GM18519 (cell line): ENCODE measurements at regions not wholly inside any gene's neighbourhood (a gene's known extent, or its start where the extent isn't known, plus 50 kb on each side); places are given as distances from the start of the nearest gene placed in this dataset.
"Not testable (repeated sequence)": the region's sequence is repeated elsewhere in the genome, so short reads cannot be mapped to it uniquely, and the experiment has no call there.

Source experiments
- ATAC-seq: cut with Tn5 transposase; IDR thresholded peaks from one replicate; pipeline ENCODE4 v1.9.1; 2021; ENCODE audit warnings: mild to moderate bottlenecking, moderate library complexity; ENCODE audit not compliant: unreplicated experiment, low FRiP score

DNA sequence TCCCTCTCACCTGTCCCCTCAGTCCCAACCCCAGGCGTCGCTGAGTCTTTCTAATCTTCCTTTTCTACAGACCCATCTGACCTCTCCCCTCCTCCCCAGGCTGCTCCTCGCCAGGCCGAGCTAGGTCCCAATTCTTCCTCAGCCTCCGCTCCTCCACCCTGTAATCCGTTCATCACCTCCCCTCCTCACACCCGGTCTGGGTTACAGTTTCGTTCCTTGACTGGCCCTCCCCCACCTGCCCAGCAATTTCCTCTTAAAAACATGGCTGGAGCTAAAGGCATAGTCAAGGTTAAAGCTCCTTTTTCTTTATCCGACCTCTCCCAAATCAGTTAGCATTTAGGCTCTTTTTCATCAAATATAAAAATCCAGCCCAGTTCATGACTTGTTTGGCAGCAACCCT, 262.0 kb downstream of the SMARCA2 start:
- not testable (repeated sequence) for ATAC-seq

DNA sequence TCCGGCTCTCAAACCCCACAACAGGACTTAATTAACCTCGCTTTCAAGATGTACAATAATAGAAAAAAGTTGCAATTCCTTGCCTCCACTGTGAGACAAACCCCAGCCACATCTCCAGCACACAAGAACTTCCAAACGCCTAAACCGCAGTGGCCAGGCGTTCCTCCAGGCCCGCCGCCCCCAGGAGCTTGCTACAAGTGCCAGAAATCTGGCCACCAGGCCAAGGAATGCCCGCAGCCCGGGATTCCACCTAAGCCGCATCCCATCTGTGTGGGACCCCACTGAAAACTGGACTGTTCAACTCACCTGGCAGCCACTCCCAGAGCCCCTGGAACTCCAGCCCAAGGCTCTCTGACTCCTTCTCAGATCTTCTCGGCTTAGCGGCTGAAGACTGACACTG, 262.5 kb downstream of the SMARCA2 start:
- ATAC-seq: not testable (repeated sequence)

DNA sequence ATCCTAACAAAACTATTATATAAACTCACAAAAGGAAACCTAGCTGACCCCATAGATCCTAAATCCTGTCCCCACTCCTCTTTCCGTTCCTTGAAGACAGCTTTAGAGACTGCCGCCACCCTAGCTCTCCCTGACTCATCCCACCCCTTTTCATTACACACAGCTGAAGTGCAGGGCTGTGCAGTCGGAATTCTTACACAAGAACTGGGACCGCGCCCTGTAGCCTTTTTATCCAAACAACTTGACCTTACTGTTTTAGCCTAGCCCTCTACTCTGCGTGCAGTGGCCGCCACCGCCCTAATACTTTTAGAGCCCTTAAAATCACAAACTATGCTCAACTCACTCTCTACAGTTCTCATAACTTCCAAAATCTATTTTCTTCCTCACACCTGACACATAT, 264.0 kb downstream of the SMARCA2 start:
- ATAC-seq: not testable (repeated sequence)

DNA sequence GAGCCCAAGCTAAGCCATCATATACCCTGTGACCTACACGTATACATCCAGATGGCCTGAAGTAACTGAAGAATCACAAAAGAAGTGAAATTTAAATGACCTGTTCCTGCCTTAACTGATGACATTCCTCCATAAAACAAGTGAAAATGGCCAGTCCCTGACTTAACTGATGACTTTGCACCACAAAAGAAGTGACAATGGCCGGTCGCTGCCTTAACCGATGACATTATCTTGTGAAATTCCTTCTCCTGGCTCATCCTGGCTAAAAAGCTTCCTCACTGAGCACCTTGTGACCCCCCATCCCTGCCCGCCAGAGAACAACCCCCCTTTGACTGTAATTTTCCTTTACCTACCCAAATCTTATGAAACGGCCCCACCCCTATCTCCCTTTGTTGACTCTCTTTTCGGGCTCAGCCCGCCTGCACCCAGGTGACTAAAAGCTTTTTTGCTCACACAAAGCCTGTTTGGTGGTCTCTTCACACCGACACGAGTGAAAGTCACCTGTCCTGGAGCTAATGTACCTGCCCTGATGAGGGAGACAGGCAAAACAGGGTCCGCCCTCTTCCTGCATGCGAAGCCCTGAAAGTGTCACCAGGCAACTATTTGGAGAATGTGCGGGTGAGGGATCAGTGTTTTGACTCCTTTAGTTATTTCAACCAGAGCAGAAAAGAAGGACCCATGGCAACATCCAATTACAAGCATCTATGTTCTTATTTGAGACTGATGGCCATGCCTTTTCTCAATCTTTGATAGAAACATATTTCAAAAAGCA, 266.1 kb downstream of the SMARCA2 start:
- no peak for ATAC-seq

DNA sequence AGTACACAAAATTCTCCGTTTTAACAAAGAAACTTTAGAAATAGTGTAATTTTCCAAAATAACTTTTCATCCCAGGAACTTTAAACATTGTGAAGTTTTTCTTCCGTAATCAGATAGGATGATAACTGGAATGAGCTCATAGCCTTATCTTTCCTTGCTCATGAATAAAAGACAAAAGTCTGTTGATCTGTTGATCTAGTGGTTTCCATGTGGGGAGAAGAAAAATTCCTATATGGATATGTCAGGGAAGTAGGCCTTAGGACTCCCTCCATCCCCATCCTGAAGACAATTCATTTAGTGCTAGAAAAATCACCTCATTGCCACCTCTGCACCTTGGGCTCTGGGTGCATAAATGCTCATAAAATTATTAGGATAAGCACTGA, 266.6 kb downstream of the SMARCA2 start:
- ATAC-seq: no peak

DNA sequence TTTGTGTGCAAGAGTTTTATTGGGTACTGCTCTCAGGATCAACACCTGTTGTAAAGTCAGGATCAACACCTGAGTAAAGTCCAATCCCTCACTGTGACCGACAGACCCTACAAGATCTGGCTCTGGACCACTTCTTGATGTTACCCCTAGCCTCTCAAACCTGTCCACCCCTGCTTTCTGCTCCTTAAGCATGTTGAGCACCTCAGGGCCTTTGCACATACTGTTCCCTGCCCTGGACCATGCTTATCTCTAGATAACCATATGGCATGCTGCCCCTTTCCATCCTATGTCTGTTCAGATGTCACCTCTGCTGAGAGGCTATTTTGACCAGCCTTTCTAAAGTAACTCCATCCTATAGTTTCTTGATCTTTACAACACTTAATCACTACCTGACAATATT, 269.6 kb downstream of the SMARCA2 start:
- ATAC-seq: no peak

DNA sequence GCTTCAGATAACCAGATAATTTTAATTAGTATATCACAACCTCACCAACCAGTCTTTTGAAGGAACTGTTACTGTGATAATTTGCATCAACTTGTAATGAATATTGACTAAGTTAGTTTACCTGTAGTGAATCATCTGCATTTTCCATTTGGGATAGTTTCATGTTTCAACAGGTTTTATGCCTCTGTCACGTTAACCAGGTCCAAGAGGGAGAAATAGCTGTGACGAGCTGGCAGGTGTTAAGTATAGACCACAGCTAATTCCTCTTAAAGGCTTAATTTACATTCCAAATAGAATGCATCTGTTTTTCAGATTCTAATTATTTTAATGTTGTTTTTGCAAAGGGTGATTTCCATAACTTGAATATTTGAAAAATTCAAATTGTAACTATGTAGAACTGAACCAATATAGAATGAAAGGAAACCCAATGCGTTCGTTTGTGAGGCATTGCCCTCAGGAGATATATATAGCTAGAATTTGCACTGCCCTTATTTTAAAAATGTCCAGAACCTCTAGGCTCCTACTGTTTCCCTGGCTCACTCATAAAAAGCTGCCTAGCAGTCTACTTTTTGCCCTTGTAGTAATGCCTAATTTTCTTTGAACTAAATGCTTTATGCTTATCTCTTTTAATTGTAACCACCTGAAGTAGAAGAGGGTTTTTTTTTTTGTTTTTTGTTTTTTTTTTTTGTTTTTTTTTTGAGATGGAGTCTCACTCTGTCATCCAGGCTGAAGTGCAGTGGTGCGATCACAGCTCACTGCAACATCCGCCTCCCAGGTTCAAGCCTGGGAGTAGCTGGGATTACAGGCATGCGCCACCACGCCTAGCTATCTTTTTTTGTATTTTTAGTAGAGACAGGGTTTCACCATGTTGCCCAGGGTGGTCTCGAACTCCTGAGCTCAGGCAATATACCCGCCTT, 270.5 kb downstream of the SMARCA2 start:
- ATAC-seq: no peak

DNA sequence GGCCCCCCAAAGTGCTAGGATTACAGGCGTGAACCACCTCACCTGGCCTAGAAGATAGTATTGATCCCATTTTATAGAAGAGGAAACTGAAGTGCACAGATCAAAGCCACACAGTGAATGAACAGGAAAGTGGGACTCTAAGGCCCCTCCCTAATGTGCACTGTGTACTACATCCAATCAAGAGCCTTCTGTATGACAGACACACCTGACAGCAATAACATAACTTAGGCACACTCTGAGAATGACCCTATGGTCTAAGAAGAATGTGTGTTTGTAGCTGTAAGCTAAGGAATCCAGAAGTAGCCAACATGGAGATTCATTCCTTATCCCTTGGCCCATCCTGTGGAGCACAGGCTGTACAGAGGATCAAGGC, 271.2 kb downstream of the SMARCA2 start:
- ATAC-seq: no peak

DNA sequence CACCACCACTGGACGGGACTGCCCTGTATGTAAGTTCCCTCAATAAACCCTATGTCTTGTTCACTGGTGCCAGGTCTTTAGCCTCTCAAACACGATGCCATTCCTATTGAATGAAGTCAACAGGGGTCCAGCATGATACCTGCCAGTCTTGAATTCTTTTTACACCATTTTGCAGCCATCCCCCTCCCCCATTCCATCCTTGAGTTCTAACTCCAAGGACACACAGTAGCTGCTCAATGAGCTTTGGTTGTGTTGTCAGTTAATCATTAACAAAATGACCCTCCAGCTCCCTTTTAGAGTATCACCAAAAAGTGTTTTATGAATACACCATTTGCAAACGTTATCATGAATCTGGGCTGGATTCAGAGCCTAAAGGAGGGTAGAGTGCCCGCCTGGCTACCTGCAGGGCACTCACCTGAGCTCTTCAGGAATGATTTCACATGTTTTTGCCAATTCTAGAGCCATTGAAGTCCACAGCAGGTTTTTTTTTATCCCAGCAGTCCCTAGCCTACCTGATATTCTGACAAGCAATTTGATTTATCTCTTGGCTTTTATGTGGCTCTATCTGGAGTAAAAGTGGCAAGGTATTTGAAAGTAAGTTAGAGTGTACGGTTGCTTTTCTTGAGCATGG, 271.8 kb downstream of the SMARCA2 start:
- ATAC-seq: no peak

DNA sequence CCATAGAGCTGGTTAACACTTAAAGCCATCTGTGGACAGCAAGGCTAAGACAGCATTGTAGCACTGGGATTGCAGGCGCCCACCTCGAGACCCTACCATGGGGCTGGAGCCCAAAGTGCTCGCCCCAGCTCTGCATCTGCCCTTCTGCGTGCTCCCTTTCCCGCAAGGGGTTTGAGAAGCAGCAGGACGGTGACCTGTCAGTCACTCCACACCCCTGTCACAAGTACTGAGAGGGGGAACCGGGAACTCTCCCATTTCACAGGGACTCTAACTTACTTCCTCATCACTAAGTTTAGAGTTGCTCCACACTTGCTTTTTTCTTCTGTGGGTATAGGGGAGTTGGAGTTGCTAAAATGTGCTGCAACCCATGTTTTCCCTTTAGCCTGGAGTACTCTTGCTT, 273.2 kb downstream of the SMARCA2 start:
- ATAC-seq: no peak

DNA sequence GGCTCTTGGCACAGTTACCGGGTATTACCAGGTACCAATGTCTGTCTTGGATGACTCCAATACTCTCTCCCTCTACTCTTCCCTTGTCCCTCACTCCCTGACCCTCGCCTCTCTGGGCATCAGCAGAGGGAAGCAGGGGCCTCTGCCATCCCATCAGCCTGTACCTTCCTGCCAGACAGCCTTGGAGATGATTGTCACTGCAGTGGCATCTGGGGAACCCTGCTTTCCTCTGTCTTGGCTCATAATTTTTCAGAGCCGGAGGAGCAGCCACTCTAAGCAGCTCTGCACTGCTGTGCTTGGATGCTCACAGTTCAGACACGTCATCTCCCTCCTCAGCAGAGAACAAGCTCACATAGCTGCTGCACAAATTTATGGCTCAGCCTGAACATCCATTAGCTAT, 274.1 kb downstream of the SMARCA2 start:
- no peak for ATAC-seq

DNA sequence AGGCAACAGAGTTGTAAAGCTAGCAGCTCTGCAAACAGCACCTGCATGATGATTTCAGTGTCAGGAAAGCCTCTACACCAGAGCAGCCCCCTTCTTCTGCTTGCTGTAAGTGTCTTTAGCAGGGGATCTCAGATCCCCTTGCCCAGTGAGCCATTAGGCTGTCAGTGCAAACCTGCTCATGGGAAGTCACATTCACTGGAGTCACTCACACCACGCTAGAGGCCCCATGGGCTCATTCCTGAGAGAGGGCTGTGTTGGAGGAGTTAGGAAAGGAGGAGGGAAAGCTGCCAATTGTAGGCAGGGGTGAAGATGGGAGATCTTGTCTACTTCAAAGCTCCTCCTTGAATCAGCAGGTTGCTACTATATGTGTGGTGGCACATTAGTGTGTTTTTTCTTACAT, 275.2 kb downstream of the SMARCA2 start:
- no peak for ATAC-seq

DNA sequence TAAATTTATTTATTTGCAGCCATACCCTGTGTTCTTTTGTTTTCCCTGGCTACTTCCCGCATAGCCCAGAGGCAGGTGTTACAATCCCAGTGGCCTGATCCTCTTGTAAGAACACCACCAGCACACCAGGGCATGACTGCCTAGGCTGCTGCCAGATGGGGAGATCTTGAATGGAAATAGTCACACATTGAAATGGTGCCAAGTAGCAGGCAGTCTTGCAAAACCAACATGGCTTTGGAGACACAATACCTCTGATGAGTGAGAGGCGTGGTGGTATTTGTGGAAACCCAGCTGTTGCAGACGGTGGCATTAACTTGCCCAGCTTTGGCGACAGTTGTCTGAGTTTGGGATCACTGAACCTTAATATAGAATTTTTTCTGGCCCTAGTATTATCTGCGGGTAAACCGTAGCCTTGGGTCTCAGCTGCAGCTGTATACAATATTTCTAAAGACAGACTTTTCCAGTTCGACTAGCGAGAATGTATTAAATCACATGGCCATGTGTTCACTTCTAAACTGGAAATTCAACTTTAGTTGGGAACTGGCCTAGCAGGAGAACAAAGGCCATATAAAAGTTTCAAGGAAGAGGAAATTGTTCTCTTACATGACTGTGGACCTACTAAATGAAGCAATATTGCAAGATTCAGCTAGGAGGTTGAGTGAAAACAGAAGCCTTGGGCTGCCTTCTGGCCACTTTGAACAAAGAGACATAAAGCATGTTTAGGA, 277.0 kb downstream of the SMARCA2 start:
- no peak for ATAC-seq

DNA sequence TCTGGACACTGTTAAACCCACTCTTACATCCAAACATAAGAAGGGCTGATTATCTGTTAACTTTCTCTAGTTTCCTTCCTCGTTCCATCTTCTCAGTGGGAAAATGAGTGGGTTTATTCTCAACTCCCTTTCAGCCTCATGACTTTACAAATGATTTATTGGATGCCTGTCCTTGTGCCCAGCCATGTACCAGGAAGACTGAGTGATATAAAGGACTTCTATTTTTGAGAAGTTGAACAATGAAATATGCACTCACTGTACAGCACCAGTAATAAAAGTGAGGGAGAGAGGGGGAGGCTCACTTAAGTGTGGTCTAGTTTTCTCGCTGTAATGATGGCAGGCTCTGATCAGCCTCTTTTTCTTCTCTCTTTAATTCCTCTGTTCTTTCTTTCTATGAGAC, 277.6 kb downstream of the SMARCA2 start:
- ATAC-seq: no peak

DNA sequence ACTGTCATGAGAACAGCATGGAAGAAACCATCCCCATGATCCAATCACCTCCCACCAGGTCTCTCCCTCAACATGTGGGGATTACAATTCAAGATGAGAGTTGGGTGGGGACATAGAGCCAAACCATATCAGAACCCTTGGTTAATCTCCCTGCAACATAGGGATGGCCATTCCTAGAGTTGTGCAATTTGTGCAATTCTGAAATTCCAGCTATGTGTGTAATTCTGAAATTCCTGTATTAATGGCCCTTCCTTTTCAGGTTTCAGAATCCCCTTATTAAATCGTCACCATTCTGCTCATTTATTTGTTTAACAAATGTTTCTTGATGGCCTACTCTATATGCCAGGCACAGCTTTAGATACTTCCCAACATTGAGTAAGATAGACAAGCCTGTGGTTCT, 282.6 kb downstream of the SMARCA2 start:
- no peak for ATAC-seq

DNA sequence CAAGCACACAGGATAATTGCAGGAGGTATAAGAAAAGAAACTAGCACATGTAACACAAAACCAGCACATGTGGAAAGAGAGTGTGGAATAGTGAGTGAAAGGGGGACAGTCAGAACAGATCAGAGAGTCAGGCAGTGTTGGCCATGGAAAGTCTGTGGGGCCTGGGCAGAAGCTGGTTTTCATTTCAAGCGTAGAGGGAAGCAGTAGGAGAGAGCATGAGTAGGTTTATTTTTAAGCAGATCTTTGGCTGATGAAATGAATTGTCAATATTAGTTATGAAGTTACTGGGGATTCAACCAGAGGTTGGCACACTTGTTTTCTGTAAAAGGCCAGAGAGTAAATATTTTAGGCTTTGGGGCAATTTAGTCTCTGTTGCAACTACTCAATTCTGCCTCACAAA, 283.1 kb downstream of the SMARCA2 start:
- no peak for ATAC-seq

DNA sequence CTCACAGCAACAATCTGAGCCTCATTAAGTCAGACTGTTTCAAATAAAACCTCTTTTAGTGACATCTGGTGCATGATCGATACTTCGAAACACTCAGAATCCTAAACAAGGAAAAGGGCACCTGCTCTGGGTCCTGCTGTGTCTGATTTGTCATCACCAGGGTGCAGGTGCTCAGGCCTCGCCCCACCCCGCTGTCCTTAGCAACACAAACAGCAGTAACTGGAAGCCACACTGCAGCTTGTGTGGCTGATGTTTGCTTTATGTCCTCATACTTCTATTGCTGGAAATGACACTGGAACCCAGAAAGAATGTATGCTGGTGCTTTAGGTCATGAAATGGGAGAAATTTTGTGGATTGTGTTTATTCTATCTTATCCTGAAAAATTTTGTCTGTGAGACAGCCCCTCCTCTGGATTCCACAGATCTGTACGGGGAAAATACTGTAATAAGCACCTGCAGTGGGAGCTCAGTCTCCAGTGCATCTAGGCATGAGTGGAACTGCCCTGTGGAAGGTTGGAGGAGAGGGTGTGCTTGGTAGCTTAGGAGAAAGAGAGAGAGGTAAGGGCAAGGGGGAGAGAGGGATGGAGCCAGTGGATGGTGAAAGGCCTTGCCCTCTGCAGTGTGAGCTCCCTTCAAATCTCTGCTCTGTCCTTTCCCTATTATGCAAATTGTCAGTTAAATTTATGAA, 284.2 kb downstream of the SMARCA2 start:
- ATAC-seq: no peak

DNA sequence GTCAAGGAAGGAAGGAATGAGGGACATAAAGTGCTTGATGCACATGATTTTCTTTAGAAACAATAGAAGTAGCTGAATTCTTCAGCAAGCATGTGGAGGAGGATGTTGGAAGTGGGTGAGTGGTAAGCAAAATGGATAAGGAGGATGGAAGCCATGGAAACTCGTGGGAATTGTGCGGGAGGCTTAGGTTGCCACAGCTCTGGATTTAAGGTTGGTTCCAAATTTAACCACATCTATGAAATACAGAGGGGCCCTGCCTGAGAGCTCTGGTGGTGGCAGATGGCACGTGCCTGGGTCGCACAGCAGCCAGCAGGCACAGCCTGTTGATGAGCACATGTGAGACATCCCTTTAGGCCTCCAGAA, 284.7 kb downstream of the SMARCA2 start:
- no peak for ATAC-seq

DNA sequence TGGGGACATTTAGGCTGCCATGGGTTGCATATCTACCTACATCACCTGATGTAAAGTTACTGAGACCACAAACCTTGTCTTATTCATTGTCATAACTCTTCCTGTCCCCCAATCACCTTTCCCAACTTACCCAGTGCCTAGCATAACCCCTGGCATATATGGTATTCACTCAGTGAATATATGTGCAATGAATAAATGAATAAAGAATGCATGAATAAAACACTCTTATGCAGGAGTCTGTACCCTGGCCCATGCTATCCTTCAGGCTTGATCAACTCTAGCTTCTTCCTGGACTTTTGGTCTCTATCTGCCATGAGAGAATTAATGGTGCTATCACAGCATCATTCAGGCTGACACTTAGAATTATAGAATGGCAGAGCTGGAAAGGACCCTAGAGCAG, 285.2 kb downstream of the SMARCA2 start:
- ATAC-seq: no peak

DNA sequence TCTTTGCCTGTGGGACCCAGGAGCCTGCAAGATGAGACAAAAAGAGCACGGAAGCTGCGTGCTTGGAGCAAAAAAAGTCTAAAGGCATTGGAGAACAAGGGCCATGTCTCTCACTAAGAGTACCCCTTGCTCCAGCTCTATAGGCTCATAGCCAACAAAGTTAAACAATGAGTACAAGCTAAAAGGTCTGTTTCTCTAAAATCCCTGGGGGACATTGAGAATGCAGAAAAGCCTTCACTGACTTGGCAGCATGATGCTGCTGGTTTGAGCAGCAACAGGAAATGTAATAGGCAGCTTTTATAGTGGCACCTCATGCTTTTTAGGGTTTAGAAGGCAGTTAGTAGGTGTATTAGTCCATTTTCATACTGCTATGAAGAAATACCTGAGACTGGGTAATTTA, 287.5 kb downstream of the SMARCA2 start:
- ATAC-seq: no peak
